GM21717 (cell line): ENCODE measurements at regions not wholly inside any gene's neighbourhood (a gene's known extent, or its start where the extent isn't known, plus 50 kb on each side); places are given as distances from the start of the nearest gene placed in this dataset.

Source experiments
- ATAC-seq: cut with Tn5 transposase; IDR thresholded peaks from one replicate; pipeline ENCODE4 v1.9.1; 2021; ENCODE audit warnings: mild to moderate bottlenecking, moderate library complexity; ENCODE audit not compliant: unreplicated experiment

- ATAC-seq, result no peak
Measured at GRCh38 chr18:26794230-26795101, 71.0 kb downstream of the AQP4 start.

- no peak for ATAC-seq
Measured at GRCh38 chr18:26792661-26793060, 72.8 kb downstream of the AQP4 start.

GRCh38 chr18:26791676-26792075 lies 73.8 kb downstream of the AQP4 start:
- ATAC-seq, result no peak

GRCh38 chr18:26784599-26784998 lies 80.9 kb downstream of the AQP4 start:
- no peak for ATAC-seq

GRCh38 chr18:26783170-26783569 lies 82.3 kb downstream of the AQP4 start:
- no peak for ATAC-seq

- ATAC-seq, result no peak
Measured at GRCh38 chr18:26780520-26781325, 84.8 kb downstream of the AQP4 start.

GRCh38 chr18:26778054-26778393 lies 87.5 kb downstream of the AQP4 start:
- no peak for ATAC-seq

GRCh38 chr18:26777351-26778053 lies 88.0 kb downstream of the AQP4 start:
- no peak for ATAC-seq

GRCh38 chr18:26772691-26773090 lies 92.8 kb downstream of the AQP4 start:
- no peak for ATAC-seq

GRCh38 chr18:26771524-26771923 lies 94.0 kb downstream of the AQP4 start:
- ATAC-seq, result no peak

- no peak for ATAC-seq
Measured at GRCh38 chr18:26768385-26768784, 97.1 kb downstream of the AQP4 start.

GRCh38 chr18:26765498-26765897 lies 100.0 kb downstream of the AQP4 start:
- ATAC-seq, result no peak

GRCh38 chr18:26764586-26764985 lies 100.9 kb downstream of the AQP4 start:
- no peak for ATAC-seq

GRCh38 chr18:26764177-26764576 lies 101.3 kb downstream of the AQP4 start:
- no peak for ATAC-seq

GRCh38 chr18:26763446-26764110 lies 101.9 kb downstream of the AQP4 start:
- ATAC-seq, result no peak

GRCh38 chr18:26757263-26758019 lies 108.1 kb downstream of the AQP4 start:
- no peak for ATAC-seq

GRCh38 chr18:26756556-26756955 lies 109.0 kb downstream of the AQP4 start:
- ATAC-seq, result no peak

GRCh38 chr18:26746826-26747475 lies 118.6 kb downstream of the AQP4 start:
- no peak for ATAC-seq

- ATAC-seq, result no peak
Measured at GRCh38 chr18:26746398-26746797, 119.1 kb downstream of the AQP4 start.
